ENCODE measurements at regions not wholly inside any gene's neighbourhood (a gene's known extent, or its start where the extent isn't known, plus 50 kb on each side); places are given as distances from the start of the nearest gene placed in this dataset.

DNA sequence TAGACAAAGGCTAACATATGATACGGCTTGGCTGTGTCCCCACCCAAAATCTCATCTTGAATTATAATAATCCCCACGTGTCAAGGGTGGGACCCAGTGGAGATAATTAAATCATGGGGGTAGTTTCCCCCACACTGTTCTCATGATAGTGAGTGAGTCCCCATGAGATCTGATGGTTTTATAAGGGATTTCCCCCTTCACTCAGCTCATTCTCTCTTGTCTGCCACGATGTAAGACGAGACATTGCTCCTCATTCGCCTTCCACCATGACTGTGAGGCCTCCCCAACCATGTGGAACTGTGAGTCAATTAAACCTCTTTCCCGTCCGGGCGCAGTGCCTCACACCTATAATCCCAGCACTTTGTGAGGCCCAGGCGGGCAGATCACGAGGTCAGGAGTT is 143.5 kb downstream of the RXFP2 start:
- TF ChIP-seq, protein P1, sequence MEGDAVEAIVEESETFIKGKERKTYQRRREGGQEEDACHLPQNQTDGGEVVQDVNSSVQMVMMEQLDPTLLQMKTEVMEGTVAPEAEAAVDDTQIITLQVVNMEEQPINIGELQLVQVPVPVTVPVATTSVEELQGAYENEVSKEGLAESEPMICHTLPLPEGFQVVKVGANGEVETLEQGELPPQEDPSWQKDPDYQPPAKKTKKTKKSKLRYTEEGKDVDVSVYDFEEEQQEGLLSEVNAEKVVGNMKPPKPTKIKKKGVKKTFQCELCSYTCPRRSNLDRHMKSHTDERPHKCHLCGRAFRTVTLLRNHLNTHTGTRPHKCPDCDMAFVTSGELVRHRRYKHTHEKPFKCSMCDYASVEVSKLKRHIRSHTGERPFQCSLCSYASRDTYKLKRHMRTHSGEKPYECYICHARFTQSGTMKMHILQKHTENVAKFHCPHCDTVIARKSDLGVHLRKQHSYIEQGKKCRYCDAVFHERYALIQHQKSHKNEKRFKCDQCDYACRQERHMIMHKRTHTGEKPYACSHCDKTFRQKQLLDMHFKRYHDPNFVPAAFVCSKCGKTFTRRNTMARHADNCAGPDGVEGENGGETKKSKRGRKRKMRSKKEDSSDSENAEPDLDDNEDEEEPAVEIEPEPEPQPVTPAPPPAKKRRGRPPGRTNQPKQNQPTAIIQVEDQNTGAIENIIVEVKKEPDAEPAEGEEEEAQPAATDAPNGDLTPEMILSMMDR (IDR thresholded peaks at IDR 0.05; ENCODE audit: low read depth, low read length) = no peak
- Histone ChIP-seq H3K27me3 (no peaks in the 10 kb centered on the region), H3K4me1 (ENCODE audit: low read depth) (peaks cover 10% of the 10 kb centered on the region), H3K36me3 (no peaks in the 10 kb centered on the region), H3K9me3 (ENCODE audit: low read depth) (no peaks in the 10 kb centered on the region), H3K4me3 (no peak overlapping the region), H3K27ac (no peak overlapping the region)
- DNase-seq (ENCODE audit: low read depth in 1 of 2, low spot score in 1 of 2) = no peak

DNA sequence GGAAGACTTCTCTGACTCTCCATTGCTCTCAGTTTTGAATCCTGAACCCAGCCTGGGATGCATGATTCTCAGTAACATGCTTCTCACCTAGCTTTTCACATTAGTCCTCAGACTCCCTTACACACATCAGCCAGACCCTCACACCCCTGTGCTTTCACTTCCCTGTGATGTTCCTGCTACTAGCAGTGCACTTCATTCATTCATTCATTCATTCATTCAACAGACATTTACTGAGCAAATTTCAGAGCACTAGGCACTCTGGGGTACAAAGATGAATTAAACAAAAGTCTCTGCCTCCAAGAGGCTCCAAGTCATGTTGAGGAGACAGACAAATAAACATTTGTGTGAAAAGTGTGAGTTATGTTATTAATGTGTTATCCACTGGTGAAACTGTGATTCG is 145.2 kb downstream of the RXFP2 start:
- Histone ChIP-seq H3K27me3 (no peaks in the 10 kb centered on the region), H3K4me1 (ENCODE audit: low read depth) (peaks cover 10% of the 10 kb centered on the region), H3K36me3 (no peaks in the 10 kb centered on the region), H3K9me3 (ENCODE audit: low read depth) (no peaks in the 10 kb centered on the region), H3K27ac (no peak overlapping the region), H3K4me3 (no peak overlapping the region)
- DNase-seq (ENCODE audit: low read depth in 1 of 2, low spot score in 1 of 2) = no peak
- TF ChIP-seq, protein P1 (IDR thresholded peaks at IDR 0.05; ENCODE audit: low read depth, low read length) = no peak

DNA sequence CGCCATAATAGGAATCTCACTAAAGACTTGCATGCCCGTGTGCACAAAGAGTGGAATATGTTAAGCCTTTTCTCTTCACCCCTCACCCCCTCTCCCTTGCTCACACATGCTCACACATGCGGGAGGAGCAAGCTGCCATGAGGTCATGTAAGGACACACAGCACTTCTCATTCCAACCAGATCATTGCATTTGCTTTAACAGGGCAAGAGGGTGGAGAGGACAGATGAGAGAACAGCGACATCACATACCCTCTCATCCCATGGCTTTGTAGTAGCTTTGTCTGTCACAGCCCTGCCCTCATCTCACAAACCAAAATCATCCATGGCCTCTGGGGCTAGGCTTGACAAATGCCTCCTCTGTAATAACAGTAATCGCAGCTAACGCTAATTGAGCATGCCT is 145.6 kb upstream of the FRY start:
- DNase-seq (ENCODE audit: low read depth in 1 of 2, low spot score in 1 of 2) = peak; percentile 16 to 39
- Histone ChIP-seq H3K27ac (no peak overlapping the region), H3K4me1 (ENCODE audit: low read depth) (peaks cover 12% of the 10 kb centered on the region), H3K27me3 (no peaks in the 10 kb centered on the region), H3K4me3 (no peak overlapping the region), H3K9me3 (ENCODE audit: low read depth) (no peaks in the 10 kb centered on the region), H3K36me3 (no peaks in the 10 kb centered on the region)
- TF ChIP-seq, protein P1 (IDR thresholded peaks at IDR 0.05; ENCODE audit: low read depth, low read length) = no peak

DNA sequence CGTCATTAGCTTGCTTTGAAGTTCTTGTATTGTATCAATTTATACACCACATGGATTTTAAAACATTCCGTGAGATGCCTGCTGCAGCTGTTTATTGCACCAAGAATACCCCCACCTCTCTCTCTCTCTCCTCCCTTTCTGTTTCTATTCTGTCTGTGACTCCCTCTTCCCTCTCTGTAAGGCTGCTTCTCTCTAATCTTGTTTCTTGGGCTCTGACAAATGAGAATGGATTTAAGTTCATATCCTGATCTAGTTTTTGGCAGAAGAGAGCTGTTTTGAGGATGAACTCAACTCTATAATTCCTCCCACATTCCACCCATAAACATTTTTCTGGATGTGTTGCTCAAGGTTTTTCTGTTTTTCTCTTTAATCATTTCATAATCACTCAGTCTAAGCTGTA is 144.3 kb upstream of the FRY start:
- Histone ChIP-seq H3K4me1 (ENCODE audit: low read depth) (peaks cover 17% of the 10 kb centered on the region), H3K36me3 (no peaks in the 10 kb centered on the region), H3K9me3 (ENCODE audit: low read depth) (no peaks in the 10 kb centered on the region), H3K4me3 (no peak overlapping the region), H3K27ac (no peak overlapping the region), H3K27me3 (no peaks in the 10 kb centered on the region)
- TF ChIP-seq, protein P1 (IDR thresholded peaks at IDR 0.05; ENCODE audit: low read depth, low read length) = no peak
- peak in 1 of 2 donors; percentile 90 for DNase-seq (ENCODE audit: low read depth in 1 of 2, low spot score in 1 of 2)

DNA sequence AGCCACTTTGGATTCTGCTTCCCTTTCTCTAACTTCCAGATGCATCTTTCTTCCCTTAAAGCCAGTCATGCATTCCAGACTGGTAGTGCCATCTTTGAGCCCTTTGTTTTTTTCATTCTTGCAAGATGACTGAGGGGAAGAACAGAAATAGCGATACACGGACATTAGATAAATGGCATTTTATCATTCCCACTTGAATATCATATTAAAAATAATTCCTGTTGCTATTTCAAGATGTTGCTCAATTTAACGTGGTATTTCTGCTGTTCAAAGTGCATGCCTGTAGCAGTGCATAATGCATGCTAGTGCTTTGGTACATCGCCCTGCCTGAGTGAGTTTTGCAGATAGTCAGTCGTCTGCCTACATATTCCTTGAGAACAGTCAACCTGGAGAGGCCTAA is 140.6 kb upstream of the FRY start:
- Histone ChIP-seq H3K36me3 (no peaks in the 10 kb centered on the region), H3K9me3 (ENCODE audit: low read depth) (no peaks in the 10 kb centered on the region), H3K27ac (no peak overlapping the region), H3K27me3 (no peaks in the 10 kb centered on the region), H3K4me3 (no peak overlapping the region), H3K4me1 (ENCODE audit: low read depth) (peaks cover 16% of the 10 kb centered on the region)
- TF ChIP-seq, protein P1 (IDR thresholded peaks at IDR 0.05; ENCODE audit: low read depth, low read length) = no peak
- DNase-seq (ENCODE audit: low read depth in 1 of 2, low spot score in 1 of 2) = no peak

DNA sequence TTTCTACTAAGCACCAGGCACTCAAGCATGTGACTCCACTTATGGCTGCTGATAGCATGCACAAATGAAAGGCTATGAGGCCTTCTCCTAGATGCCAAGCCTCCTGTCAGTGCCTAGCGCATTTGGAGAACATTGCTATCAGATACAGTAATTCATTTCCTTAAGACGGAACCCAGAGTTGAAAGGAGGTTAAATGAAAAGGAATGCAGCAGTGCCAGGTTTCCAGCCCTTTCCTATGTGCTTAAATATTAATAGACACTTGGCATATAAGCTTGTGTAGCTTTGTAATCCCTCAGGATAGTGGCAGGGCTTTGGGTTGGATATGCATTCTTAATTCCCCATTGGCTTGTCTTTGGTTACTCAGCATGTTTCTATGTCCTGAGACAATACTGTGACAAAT is 140.1 kb upstream of the FRY start:
- Histone ChIP-seq H3K4me1 (ENCODE audit: low read depth) (peaks cover 21% of the 10 kb centered on the region), H3K27ac (peak overlapping the region; percentile 2), H3K9me3 (ENCODE audit: low read depth) (no peaks in the 10 kb centered on the region), H3K4me3 (no peak overlapping the region), H3K36me3 (no peaks in the 10 kb centered on the region), H3K27me3 (no peaks in the 10 kb centered on the region)
- DNase-seq (ENCODE audit: low read depth in 1 of 2, low spot score in 1 of 2) = peak in 1 of 2 donors; percentile 63
- TF ChIP-seq, protein P1 (IDR thresholded peaks at IDR 0.05; ENCODE audit: low read depth, low read length) = no peak
